ENCODE measurements at regions not wholly inside any gene's neighbourhood (a gene's known extent, or its start where the extent isn't known, plus 50 kb on each side); places are given as distances from the start of the nearest gene placed in this dataset.

- intact Hi-C loops (cut with micrococcal nuclease), result no loop called here
- DNase-seq (no peak), ATAC-seq (no peak)
- CTCF ChIA-PET, result no interaction called here
- Mint-ChIP-seq H3K36me3 (ENCODE audit: low read depth) (no peaks in the 10 kb centered on the region), H3K4me3 (no peak overlapping the region), H3K9me3 (peaks cover 6% of the 10 kb centered on the region), H3K4me1 (ENCODE audit: low read depth) (no peaks in the 10 kb centered on the region), H3K27ac (no peak overlapping the region), H3K27me3 (no peaks in the 10 kb centered on the region)
- no peak for TF ChIP-seq CTCF (IDR thresholded peaks at IDR 0.05)
- POLR2A ChIA-PET, result no interaction called here
These were observed 1230.6 kb upstream of the CHAC2 start for GRCh38 chr2:52536929-52537460.

- TF ChIP-seq CTCF (IDR thresholded peaks at IDR 0.05), result no peak
- no peak overlapping the region for H3K27ac Mint-ChIP-seq
- ChIA-PET CTCF (no interaction called here), POLR2A (no interaction called here)
- peaks cover 2% of the 10 kb centered on the region for H3K9me3 Mint-ChIP-seq
- no peaks in the 10 kb centered on the region for H3K27me3 Mint-ChIP-seq
- H3K36me3 Mint-ChIP-seq (ENCODE audit: low read depth), result no peaks in the 10 kb centered on the region
- intact Hi-C loops (cut with micrococcal nuclease), result no loop called here
- ATAC-seq, result no peak
- no peaks in the 10 kb centered on the region for H3K4me1 Mint-ChIP-seq (ENCODE audit: low read depth)
- H3K4me3 Mint-ChIP-seq, result no peak overlapping the region
- DNase-seq, result no peak
These were observed 1234.6 kb upstream of the CHAC2 start for GRCh38 chr2:52532956-52533355.

GRCh38 chr2:52526735-52527134 lies 1240.9 kb upstream of the CHAC2 start:
- POLR2A ChIA-PET, result no interaction called here
- intact Hi-C loops (cut with micrococcal nuclease), result no loop called here

GRCh38 chr2:52520644-52521043 lies 1247.0 kb upstream of the CHAC2 start:
- POLR2A ChIA-PET, result no interaction called here
- Mint-ChIP-seq H3K36me3 (ENCODE audit: low read depth) (no peaks in the 10 kb centered on the region), H3K4me3 (no peak overlapping the region), H3K27ac (no peak overlapping the region), H3K9me3 (peaks cover 4% of the 10 kb centered on the region), H3K27me3 (no peaks in the 10 kb centered on the region), H3K4me1 (ENCODE audit: low read depth) (no peaks in the 10 kb centered on the region)
- ATAC-seq, result no peak
- CTCF ChIA-PET, result no interaction called here
- intact Hi-C loops (cut with micrococcal nuclease), result no loop called here
- TF ChIP-seq CTCF (IDR thresholded peaks at IDR 0.05), result no peak
- no peak for DNase-seq

More at GRCh38 chr2:52526735-52527134, 1240.9 kb upstream of the CHAC2 start:
- H3K9me3 Mint-ChIP-seq, result peaks cover 2% of the 10 kb centered on the region
- no peaks in the 10 kb centered on the region for H3K4me1 Mint-ChIP-seq (ENCODE audit: low read depth)
- ATAC-seq, result no peak
- no peak for DNase-seq
- no peaks in the 10 kb centered on the region for H3K36me3 Mint-ChIP-seq (ENCODE audit: low read depth)
- no peak overlapping the region for H3K4me3 Mint-ChIP-seq
- no peak for TF ChIP-seq CTCF (IDR thresholded peaks at IDR 0.05)
- H3K27me3 Mint-ChIP-seq, result no peaks in the 10 kb centered on the region
- CTCF ChIA-PET, result no interaction called here
- H3K27ac Mint-ChIP-seq, result no peak overlapping the region

- ATAC-seq, result no peak
- ChIA-PET CTCF (interaction anchor here (0.6 kb wide), 1 partner anchor 1054 kb away, joined by 3 read pairs; no protein-coding TSS in a partner anchor), POLR2A (no interaction called here)
- no peak for TF ChIP-seq CTCF (IDR thresholded peaks at IDR 0.05)
- Mint-ChIP-seq H3K27ac (no peak overlapping the region), H3K27me3 (no peaks in the 10 kb centered on the region), H3K4me3 (no peak overlapping the region), H3K36me3 (ENCODE audit: low read depth) (no peaks in the 10 kb centered on the region), H3K9me3 (peaks cover 7% of the 10 kb centered on the region), H3K4me1 (ENCODE audit: low read depth) (no peaks in the 10 kb centered on the region)
- intact Hi-C loops (cut with micrococcal nuclease), result no loop called here
- DNase-seq, result no peak
These were observed 1248.9 kb upstream of the CHAC2 start for GRCh38 chr2:52518678-52519077.
